ENCODE measurements at regions not wholly inside any gene's neighbourhood (a gene's known extent, or its start where the extent isn't known, plus 50 kb on each side); places are given as distances from the start of the nearest gene placed in this dataset.

- TF ChIP-seq POLR2A (IDR thresholded peaks at IDR 0.05; ENCODE audit: low read length) (no peak), RAD21 (conservative IDR thresholded peaks at IDR 0.05 in 1 of 2, IDR thresholded peaks at IDR 0.05 in 1 of 2) (no peak)
Observed at GRCh38 chr17:62186841-62187240, 121.8 kb upstream of the MED13 start.

All from A549 (cell line).